ENCODE measurements at regions not wholly inside any gene's neighbourhood (a gene's known extent, or its start where the extent isn't known, plus 50 kb on each side); places are given as distances from the start of the nearest gene placed in this dataset.

- H3K36me3 ChIP-seq (ENCODE audit: control insufficient read depth, insufficient read depth, low read length) = no peaks in the 10 kb centered on the region
- H3K4me1 ChIP-seq (ENCODE audit: control insufficient read depth, insufficient read depth, low read length) = peaks cover 22% of the 10 kb centered on the region
- no peaks in the 10 kb centered on the region for H3K9me3 ChIP-seq (ENCODE audit: control insufficient read depth, insufficient read depth, low read length)
- H3K9ac ChIP-seq (ENCODE audit: low read depth, low read length) = no peak overlapping the region
- H3K27me3 ChIP-seq (ENCODE audit: control insufficient read depth, insufficient read depth, low read length) = no peaks in the 10 kb centered on the region
- H3K27ac ChIP-seq (ENCODE audit: low read depth, low read length) = no peak overlapping the region
- H3K4me3 ChIP-seq (ENCODE audit: low read depth, low read length) = no peak overlapping the region
These were observed 494.2 kb upstream of the FSTL5 start for GRCh38 chr4:162657966-162658365.

- no peaks in the 10 kb centered on the region for H3K36me3 ChIP-seq (ENCODE audit: control insufficient read depth, insufficient read depth, low read length)
- H3K9ac ChIP-seq (ENCODE audit: low read depth, low read length) = no peak overlapping the region
- H3K27ac ChIP-seq (ENCODE audit: low read depth, low read length) = no peak overlapping the region
- no peaks in the 10 kb centered on the region for H3K27me3 ChIP-seq (ENCODE audit: control insufficient read depth, insufficient read depth, low read length)
- H3K4me1 ChIP-seq (ENCODE audit: control insufficient read depth, insufficient read depth, low read length) = no peaks in the 10 kb centered on the region
- no peak overlapping the region for H3K4me3 ChIP-seq (ENCODE audit: low read depth, low read length)
- H3K9me3 ChIP-seq (ENCODE audit: control insufficient read depth, insufficient read depth, low read length) = no peaks in the 10 kb centered on the region
These were observed 486.4 kb upstream of the FSTL5 start for GRCh38 chr4:162650166-162650565.

GRCh38 chr4:162645381-162645780 lies 481.6 kb upstream of the FSTL5 start:
- H3K27ac ChIP-seq (ENCODE audit: low read depth, low read length) = no peak overlapping the region
- H3K9me3 ChIP-seq (ENCODE audit: control insufficient read depth, insufficient read depth, low read length) = no peaks in the 10 kb centered on the region
- no peaks in the 10 kb centered on the region for H3K27me3 ChIP-seq (ENCODE audit: control insufficient read depth, insufficient read depth, low read length)
- H3K9ac ChIP-seq (ENCODE audit: low read depth, low read length) = no peak overlapping the region
- no peaks in the 10 kb centered on the region for H3K36me3 ChIP-seq (ENCODE audit: control insufficient read depth, insufficient read depth, low read length)
- no peaks in the 10 kb centered on the region; the same call in 1 of the 2 replicates for H3K4me1 ChIP-seq (ENCODE audit: control insufficient read depth, insufficient read depth, low read length)
- no peak overlapping the region for H3K4me3 ChIP-seq (ENCODE audit: low read depth, low read length)

- Histone ChIP-seq H3K4me1 (ENCODE audit: control insufficient read depth, insufficient read depth, low read length) (no peaks in the 10 kb centered on the region; the same call in 1 of the 2 replicates), H3K9me3 (ENCODE audit: control insufficient read depth, insufficient read depth, low read length) (no peaks in the 10 kb centered on the region), H3K4me3 (ENCODE audit: low read depth, low read length) (no peak overlapping the region), H3K9ac (ENCODE audit: low read depth, low read length) (no peak overlapping the region), H3K27me3 (ENCODE audit: control insufficient read depth, insufficient read depth, low read length) (no peaks in the 10 kb centered on the region), H3K36me3 (ENCODE audit: control insufficient read depth, insufficient read depth, low read length) (no peaks in the 10 kb centered on the region), H3K27ac (ENCODE audit: low read depth, low read length) (no peak overlapping the region)
These were observed 480.5 kb upstream of the FSTL5 start for GRCh38 chr4:162644346-162644745.

- Histone ChIP-seq H3K27ac (ENCODE audit: low read depth, low read length) (no peak overlapping the region), H3K27me3 (ENCODE audit: control insufficient read depth, insufficient read depth, low read length) (no peaks in the 10 kb centered on the region), H3K9ac (ENCODE audit: low read depth, low read length) (no peak overlapping the region), H3K4me3 (ENCODE audit: low read depth, low read length) (no peak overlapping the region), H3K36me3 (ENCODE audit: control insufficient read depth, insufficient read depth, low read length) (no peaks in the 10 kb centered on the region), H3K4me1 (ENCODE audit: control insufficient read depth, insufficient read depth, low read length) (no peaks in the 10 kb centered on the region; the same call in 1 of the 2 replicates), H3K9me3 (ENCODE audit: control insufficient read depth, insufficient read depth, low read length) (no peaks in the 10 kb centered on the region)
These were observed 476.4 kb upstream of the FSTL5 start for GRCh38 chr4:162640152-162640551.

- Histone ChIP-seq H3K4me1 (ENCODE audit: control insufficient read depth, insufficient read depth, low read length) (no peaks in the 10 kb centered on the region), H3K27me3 (ENCODE audit: control insufficient read depth, insufficient read depth, low read length) (no peaks in the 10 kb centered on the region)
These were observed 470.6 kb upstream of the FSTL5 start for GRCh38 chr4:162634390-162634789.

GRCh38 chr4:162622664-162623063 lies 458.9 kb upstream of the FSTL5 start:
- Histone ChIP-seq H3K9ac (ENCODE audit: low read depth, low read length) (no peak overlapping the region), H3K4me3 (ENCODE audit: low read depth, low read length) (no peak overlapping the region), H3K36me3 (ENCODE audit: control insufficient read depth, insufficient read depth, low read length) (no peaks in the 10 kb centered on the region), H3K9me3 (ENCODE audit: control insufficient read depth, insufficient read depth, low read length) (no peaks in the 10 kb centered on the region), H3K4me1 (ENCODE audit: control insufficient read depth, insufficient read depth, low read length) (no peaks in the 10 kb centered on the region), H3K27ac (ENCODE audit: low read depth, low read length) (no peak overlapping the region), H3K27me3 (ENCODE audit: control insufficient read depth, insufficient read depth, low read length) (no peaks in the 10 kb centered on the region)

More at GRCh38 chr4:162634390-162634789, 470.6 kb upstream of the FSTL5 start:
- Histone ChIP-seq H3K9ac (ENCODE audit: low read depth, low read length) (no peak overlapping the region), H3K36me3 (ENCODE audit: control insufficient read depth, insufficient read depth, low read length) (no peaks in the 10 kb centered on the region), H3K27ac (ENCODE audit: low read depth, low read length) (no peak overlapping the region), H3K9me3 (ENCODE audit: control insufficient read depth, insufficient read depth, low read length) (no peaks in the 10 kb centered on the region), H3K4me3 (ENCODE audit: low read depth, low read length) (no peak overlapping the region)

GRCh38 chr4:162610116-162610515 lies 446.3 kb upstream of the FSTL5 start:
- H3K36me3 ChIP-seq (ENCODE audit: control insufficient read depth, insufficient read depth, low read length) = no peaks in the 10 kb centered on the region
- H3K9ac ChIP-seq (ENCODE audit: low read depth, low read length) = no peak overlapping the region
- H3K4me3 ChIP-seq (ENCODE audit: low read depth, low read length) = no peak overlapping the region
- peak overlapping the region; percentile 72 for H3K27ac ChIP-seq (ENCODE audit: low read depth, low read length)
- H3K9me3 ChIP-seq (ENCODE audit: control insufficient read depth, insufficient read depth, low read length) = no peaks in the 10 kb centered on the region
- H3K4me1 ChIP-seq (ENCODE audit: control insufficient read depth, insufficient read depth, low read length) = peaks cover 13% of the 10 kb centered on the region
- no peaks in the 10 kb centered on the region for H3K27me3 ChIP-seq (ENCODE audit: control insufficient read depth, insufficient read depth, low read length)

GRCh38 chr4:162586266-162586665 lies 422.5 kb upstream of the FSTL5 start:
- H3K27ac ChIP-seq (ENCODE audit: low read depth, low read length) = no peak overlapping the region
- H3K9me3 ChIP-seq (ENCODE audit: control insufficient read depth, insufficient read depth, low read length) = no peaks in the 10 kb centered on the region
- H3K27me3 ChIP-seq (ENCODE audit: control insufficient read depth, insufficient read depth, low read length) = no peaks in the 10 kb centered on the region
- H3K4me3 ChIP-seq (ENCODE audit: low read depth, low read length) = no peak overlapping the region
- no peaks in the 10 kb centered on the region for H3K36me3 ChIP-seq (ENCODE audit: control insufficient read depth, insufficient read depth, low read length)
- peaks cover 3% of the 10 kb centered on the region; the same call in 1 of the 2 replicates for H3K4me1 ChIP-seq (ENCODE audit: control insufficient read depth, insufficient read depth, low read length)
- H3K9ac ChIP-seq (ENCODE audit: low read depth, low read length) = no peak overlapping the region

GRCh38 chr4:162582180-162582579 lies 418.4 kb upstream of the FSTL5 start:
- H3K9me3 ChIP-seq (ENCODE audit: control insufficient read depth, insufficient read depth, low read length) = no peaks in the 10 kb centered on the region
- no peaks in the 10 kb centered on the region for H3K36me3 ChIP-seq (ENCODE audit: control insufficient read depth, insufficient read depth, low read length)
- no peak overlapping the region for H3K27ac ChIP-seq (ENCODE audit: low read depth, low read length)
- H3K4me1 ChIP-seq (ENCODE audit: control insufficient read depth, insufficient read depth, low read length) = peaks cover 3% of the 10 kb centered on the region; the same call in 1 of the 2 replicates
- H3K27me3 ChIP-seq (ENCODE audit: control insufficient read depth, insufficient read depth, low read length) = no peaks in the 10 kb centered on the region
- H3K9ac ChIP-seq (ENCODE audit: low read depth, low read length) = no peak overlapping the region
- no peak overlapping the region for H3K4me3 ChIP-seq (ENCODE audit: low read depth, low read length)

GRCh38 chr4:162565730-162566129 lies 401.9 kb upstream of the FSTL5 start:
- H3K36me3 ChIP-seq (ENCODE audit: control insufficient read depth, insufficient read depth, low read length) = no peaks in the 10 kb centered on the region
- H3K9me3 ChIP-seq (ENCODE audit: control insufficient read depth, insufficient read depth, low read length) = no peaks in the 10 kb centered on the region
- 0 out of 2 replicates have a peak, but pooled peaks cover 6% of the 10 kb centered on the region for H3K4me1 ChIP-seq (ENCODE audit: control insufficient read depth, insufficient read depth, low read length)
- no peaks in the 10 kb centered on the region for H3K27me3 ChIP-seq (ENCODE audit: control insufficient read depth, insufficient read depth, low read length)
- H3K9ac ChIP-seq (ENCODE audit: low read depth, low read length) = no peak overlapping the region
- no peak overlapping the region for H3K4me3 ChIP-seq (ENCODE audit: low read depth, low read length)
- H3K27ac ChIP-seq (ENCODE audit: low read depth, low read length) = no peak overlapping the region

- Histone ChIP-seq H3K9me3 (ENCODE audit: control insufficient read depth, insufficient read depth, low read length) (no peaks in the 10 kb centered on the region), H3K27ac (ENCODE audit: low read depth, low read length) (no peak overlapping the region), H3K9ac (ENCODE audit: low read depth, low read length) (no peak overlapping the region), H3K4me1 (ENCODE audit: control insufficient read depth, insufficient read depth, low read length) (0 out of 2 replicates have a peak, but pooled peaks cover 6% of the 10 kb centered on the region), H3K4me3 (ENCODE audit: low read depth, low read length) (no peak overlapping the region), H3K27me3 (ENCODE audit: control insufficient read depth, insufficient read depth, low read length) (no peaks in the 10 kb centered on the region), H3K36me3 (ENCODE audit: control insufficient read depth, insufficient read depth, low read length) (no peaks in the 10 kb centered on the region)
These were observed 396.3 kb upstream of the FSTL5 start for GRCh38 chr4:162560073-162560472.

Measured in HUES48 (cell line).